GM19397 (cell line): ENCODE measurements at regions not wholly inside any gene's neighbourhood (a gene's known extent, or its start where the extent isn't known, plus 50 kb on each side); places are given as distances from the start of the nearest gene placed in this dataset.

Experiments
- ATAC-seq: cut with Tn5 transposase; IDR thresholded peaks from one replicate; pipeline ENCODE4 v1.9.1; 2021; ENCODE audit warnings: mild to moderate bottlenecking, moderate library complexity; ENCODE audit not compliant: unreplicated experiment

DNA sequence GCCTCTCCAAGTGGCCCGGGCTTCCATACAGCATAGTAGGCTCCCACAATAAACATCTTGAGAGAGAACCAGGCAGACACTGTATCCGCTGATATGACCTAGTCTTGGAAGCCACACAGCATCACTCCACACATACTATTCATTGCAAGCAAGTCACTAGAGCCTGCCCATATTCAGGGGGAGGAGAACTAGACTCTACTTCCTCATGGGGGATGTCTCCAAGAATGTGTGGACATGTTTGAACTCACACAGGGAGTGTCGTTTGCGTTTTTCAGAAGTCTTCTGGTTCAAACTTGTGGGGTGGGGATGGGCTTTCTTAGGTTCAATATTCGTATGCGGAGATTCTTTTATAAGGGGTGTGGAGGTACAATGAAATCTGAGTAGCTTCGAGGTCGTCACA, 232.6 kb upstream of the HABP2 start:
- ATAC-seq: no peak

DNA sequence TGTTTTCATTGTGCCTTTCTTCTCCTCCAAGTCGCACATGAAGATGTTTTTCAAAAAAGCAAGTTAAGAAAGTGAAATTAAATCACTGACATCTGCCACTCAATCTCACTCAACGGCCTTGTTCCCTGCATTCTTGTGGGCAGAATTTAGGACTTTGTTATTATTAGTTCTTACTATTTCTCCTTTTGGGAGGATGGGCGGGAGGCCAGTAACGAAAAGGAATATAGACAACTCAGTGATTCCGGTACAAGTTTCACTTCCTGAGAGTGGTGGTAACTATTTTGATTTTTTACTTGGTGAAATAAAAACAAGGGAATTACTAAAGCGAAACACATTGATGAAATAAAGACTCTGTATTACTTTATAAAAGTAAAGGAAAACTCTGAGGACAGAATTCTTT, 231.9 kb upstream of the HABP2 start:
- no peak for ATAC-seq

DNA sequence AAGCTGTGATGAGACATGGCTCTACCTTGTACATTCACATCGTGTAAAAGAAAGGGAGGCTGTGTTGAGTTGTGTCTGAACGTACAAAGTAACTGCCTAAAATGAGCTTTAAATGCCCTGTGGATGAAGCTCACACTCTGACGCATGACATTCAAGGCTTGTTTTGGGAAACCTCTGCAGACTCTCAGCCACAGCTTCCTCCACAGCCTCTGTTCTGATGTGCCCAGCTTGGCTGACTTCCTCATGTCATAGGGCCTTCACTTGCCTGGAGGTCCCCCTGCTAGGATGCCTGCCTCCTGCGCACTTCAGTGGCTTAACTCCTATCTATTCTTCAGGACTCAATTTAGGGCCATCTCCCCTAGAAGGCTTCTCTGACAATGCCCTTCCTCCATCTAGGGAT, 230.0 kb upstream of the HABP2 start:
- no peak for ATAC-seq

DNA sequence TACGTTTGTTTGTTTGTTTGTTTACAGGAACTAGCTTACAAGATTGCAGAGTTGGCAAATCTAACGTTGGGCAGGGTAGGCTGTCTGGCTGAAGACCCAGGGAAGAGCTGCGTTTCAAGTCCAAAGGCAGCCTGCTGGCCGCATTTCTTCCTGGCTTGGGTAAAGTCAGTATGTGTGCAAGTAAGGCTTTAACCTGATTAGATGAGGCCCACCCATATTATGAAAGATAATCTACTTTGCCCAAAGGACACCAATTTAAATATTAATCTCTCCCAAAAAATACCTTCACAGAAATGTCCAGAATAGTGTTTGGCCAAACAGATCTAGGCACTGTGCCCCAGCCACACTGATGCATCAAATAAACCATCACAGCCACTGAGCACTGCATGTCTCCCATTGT, 228.9 kb upstream of the HABP2 start:
- no peak for ATAC-seq

DNA sequence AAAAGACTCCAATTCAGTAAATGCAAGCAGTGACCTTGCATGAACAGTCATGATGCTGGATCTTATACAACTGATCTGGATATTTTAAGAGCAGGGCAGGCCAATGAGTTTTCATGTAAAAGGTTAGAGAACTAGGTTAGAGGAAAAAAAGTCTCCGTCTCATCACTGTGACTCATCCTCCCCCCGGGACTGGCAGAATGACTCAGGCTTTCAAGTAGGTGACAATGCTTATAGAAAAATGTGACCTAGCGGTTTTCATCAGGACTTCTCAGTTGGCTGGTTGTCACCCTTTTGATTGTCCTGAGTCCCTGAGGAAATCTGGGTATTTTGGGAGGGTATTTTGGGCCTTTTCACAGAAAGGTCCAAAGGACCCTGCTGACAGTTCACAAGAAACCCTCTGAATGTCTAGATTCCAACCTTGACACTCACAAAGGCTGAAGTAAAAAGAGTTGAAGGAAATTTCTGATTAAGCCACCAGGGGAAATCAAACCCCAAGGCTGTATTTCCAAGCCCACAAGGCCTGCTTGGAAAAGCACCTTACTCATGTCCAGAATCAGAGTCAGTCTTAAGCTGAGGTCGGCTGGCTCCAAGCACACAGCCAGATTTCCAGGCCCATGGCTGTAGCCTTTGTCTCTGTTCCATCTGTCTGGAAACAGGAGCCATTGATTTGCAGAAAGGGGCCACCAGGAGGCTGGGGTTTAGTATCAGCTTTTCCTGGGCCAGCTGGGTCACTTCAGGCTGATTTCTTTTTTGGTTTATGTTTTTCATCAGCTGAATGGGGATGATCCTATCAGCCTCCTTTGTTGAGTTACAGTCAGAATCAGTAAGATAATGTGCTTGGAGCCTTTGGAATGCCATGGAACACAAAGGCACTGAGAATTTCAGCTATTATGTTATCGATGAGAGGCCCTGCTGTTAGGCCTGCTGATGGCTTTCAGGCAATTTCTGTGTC, 226.4 kb upstream of the HABP2 start:
- ATAC-seq: peak; percentile 64

DNA sequence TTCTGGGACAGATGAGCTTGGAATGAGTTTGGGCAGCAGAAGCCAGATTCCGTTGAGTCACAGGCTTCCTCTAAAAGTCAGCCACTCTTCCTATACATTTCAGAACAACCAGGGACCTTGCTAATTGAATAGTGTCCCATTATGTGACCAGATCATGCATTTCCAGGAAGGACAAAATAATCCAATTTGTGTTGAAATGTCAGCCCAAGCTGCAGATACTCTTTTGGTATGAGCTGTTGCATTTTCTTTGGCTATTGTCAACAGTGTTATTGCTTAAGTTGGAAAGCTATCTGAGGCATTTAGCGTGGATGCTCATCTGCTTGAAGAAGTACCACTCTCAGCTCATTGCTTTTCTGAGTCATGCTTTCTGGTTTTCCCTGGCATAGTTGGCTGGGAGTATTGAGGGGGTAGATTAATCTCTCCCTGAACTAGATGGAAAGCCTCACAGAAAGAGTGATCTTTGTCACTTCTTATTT, 223.7 kb upstream of the HABP2 start:
- no peak for ATAC-seq

DNA sequence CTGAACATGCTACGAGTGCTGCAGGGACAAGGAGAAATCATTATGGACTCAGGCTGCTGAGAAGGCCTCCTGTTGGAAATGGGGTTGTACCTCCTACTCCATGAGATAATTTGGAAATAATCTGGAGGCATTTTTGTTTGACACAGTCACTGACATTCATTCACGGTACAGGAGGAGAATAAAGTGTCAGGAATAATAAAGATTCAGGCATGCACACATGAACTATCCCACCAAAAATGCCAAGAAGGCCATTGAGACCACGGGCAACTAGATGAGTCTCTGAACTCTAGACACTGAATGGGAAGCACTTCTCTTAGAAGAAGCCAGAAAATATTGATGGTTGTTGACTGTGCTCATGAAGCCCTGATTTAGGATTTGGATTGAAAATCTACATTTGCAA, 220.9 kb upstream of the HABP2 start:
- no peak for ATAC-seq

DNA sequence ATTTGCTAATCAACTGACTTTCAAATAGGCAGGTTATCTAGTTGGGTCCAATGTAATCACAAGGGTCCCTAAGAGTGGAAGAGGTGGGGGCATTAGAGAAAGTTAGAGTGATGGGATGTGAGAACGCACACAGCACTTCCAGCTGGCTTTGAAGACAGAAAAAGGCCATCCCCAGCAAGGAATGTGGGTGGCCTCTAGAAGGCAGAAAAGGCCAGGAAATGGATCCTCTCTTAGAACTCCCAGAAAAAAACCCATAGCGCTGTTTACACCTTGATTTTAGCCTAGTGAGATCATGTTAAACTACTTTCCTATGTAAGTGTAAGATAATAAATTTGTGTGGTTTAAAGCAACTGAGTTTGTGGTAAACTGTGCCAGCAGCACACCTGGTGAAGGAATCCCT, 219.5 kb upstream of the HABP2 start:
- no peak for ATAC-seq

DNA sequence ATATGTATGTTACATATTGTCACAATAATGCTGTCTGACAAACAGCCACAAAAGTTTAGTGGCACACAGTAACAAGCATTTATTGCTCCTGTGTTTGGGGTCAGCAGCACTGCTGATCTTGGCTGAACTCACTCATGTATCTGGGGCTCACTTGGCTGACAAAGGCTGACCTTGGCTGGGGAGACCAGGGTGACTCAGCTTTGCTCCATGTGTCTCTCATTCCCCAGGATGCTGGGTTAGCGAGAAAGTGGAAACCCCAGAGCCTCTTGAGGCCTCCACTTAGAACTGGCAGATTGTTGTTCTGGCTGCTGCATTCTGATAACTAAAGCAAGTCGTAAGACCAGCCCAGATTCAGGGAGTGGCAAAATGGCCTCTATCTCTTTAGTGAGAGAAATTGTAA, 217.3 kb upstream of the HABP2 start:
- ATAC-seq: no peak

DNA sequence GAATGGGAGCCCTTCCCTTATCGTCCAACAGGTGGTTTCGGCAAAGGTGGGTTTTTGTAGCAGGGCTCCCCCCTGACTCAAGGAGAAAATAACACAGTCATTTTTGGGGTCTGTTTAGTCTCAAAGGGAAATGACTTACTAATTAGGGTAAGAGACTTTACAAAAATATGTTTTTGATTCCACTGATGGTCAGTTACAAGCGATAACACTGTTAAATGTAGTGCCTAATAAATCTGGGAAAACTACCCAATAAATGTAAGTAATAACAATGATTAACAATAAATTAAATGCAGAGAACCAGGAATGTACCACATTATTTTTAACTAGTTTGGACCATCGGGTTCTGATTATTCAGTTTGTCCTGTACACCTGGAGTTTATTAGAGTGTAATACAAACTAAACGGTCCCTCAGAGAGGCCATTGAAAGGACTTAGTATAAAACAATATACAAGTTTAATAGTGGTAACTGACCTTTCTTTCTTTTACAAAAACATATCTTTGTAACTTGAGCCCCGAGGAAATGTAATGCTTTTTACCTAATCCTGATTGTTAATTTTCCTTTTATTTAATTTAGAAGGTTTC, 216.2 kb upstream of the HABP2 start:
- no peak for ATAC-seq

DNA sequence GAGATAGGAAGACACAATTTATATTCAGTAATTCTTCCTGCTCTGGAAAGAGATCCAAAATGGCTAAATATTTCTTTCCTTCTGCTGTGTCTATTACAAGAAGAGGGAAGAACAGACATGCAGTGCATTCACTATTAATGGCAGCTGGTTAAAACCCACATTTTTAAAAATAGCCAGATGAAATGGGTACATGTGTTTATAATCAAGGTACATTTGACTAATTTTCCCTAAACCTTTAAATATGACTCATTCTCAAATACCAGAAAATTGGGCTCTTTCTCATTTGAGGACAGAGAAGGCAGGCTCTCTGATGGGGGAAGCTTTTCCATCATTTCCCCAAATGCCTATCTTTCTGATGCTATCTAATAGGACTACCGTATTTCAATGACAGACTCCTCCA, 215.7 kb upstream of the HABP2 start:
- no peak for ATAC-seq

DNA sequence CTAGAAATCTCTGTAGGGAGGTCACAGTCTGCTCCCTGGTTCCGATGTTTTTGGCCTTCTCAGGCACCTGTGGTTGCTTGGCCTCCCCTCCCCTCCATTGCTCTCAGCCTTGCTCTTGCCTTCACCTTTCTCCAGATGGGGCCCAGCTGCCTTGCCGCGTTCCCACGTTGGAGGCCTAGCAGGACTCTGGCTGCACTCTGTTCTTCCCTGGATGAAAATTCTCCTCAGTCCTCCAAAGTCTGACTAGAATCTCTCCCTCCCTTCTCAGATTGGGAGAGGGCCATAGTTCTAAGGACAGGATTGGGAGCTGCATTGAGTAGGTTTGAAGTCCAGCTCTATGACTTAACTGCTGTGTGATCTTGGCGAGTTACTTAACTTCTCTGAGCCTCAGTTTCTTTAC, 213.7 kb upstream of the HABP2 start:
- no peak for ATAC-seq

DNA sequence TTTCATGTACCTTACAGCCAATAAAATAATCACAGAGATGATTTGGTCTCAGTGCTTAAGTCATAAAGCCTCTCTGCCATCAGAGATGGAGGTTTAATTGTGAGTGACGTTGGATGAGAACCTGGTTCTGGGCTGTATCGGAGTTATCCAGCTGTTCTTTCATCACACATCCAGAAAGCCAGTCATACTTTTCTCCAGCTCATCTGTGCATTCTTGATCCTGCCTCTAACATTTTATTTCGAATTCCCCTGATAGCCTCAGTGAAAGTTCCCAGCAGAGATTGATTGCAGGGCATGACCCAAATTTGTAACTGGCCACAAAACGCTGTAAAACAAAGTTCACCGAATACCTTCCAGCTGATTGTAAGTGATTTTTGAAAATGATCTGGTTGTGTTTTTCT, 212.6 kb upstream of the HABP2 start:
- ATAC-seq: no peak

DNA sequence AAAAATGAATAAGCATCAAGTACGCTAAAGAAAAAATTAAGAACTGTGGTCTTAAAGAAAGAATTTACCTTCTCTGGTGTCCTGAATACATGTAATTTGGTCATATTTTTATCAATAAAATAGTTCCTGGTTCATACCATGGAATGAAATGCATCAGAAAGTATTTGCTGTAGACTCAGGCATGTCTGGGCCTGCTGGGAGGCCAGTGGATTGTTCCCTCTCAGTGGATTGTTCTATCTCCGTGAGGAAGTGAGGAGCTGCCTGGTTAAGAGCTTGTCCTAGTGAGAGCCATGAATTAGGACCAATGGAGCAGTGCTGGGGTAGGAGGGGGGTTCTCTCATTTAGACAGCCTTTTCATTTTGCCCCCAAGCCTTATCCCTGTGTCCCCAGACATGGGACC, 211.7 kb upstream of the HABP2 start:
- no peak for ATAC-seq

DNA sequence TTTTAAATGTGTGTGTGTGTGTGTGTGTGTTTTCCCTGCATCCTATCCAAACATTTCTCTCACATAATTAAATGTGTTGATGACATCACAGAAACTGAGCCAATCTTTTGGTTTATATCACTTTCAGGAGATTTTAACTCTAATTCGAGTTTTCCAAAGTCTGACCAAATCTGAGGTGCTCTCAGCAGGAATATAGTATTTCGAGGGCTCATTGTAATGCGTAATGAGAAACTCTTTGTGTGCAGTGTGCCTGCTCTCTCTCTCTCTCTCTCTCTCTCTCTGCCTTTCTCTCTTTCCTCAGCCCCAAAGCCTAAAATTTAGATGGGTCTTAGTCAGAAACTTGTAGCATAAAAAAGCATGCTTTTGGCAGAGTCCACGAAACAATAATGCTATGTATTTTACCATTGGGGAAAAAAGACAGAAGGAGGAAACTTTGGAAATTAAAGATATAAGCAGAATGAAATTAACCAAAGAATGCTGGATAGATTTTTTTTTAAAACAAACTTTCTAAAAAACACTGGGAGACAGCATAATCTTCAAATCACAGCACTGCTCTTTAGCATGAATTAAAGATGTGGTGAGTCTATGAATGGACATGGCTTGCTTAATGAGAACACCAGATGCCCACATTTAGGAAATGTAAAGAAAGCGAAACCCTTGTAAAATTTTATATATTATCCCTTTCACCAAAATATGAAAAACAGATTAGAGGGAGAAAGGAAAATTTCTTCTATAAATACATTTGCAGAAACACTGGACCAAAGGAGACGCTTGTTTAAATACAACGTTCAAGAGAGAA, 206.8 kb upstream of the HABP2 start:
- no peak for ATAC-seq

DNA sequence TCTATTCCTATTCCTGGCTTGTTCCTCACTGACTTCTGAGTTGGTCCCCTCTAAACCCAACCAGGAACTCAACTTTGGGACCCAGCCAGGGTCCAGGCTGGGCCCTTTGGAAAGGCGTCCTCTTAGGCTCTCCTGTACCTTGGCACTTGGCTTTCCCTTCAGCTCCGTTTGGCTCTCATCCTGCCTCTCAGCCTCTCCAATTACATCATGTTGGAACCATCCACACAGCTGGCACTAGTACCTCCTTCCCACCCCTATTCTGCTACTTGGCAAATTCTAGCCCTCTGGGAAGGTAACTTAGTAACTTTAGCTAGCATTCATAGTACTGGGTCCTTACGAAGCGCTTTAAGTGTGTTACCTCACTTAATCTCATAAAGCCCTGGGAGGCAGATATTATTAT, 205.3 kb upstream of the HABP2 start:
- no peak for ATAC-seq

DNA sequence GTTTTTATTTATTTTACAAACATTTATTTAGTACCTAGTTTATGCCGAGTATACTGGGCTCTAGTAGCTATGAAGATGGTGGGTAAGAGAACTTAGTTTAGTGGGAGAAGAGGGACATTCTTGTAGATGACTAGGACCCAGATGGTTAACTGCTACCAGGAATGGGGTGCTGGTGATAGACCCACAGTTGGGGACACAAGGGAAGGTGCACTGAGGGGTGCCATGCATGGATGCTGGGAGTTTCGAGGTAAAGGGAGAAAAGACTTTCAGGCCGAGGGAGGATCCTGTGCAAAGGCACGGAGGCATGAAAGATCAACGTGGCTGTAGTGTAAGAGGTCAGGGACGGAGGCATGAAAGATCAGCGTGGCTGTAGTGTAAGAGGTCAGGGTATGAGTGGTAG, 204.2 kb upstream of the HABP2 start:
- ATAC-seq: no peak

DNA sequence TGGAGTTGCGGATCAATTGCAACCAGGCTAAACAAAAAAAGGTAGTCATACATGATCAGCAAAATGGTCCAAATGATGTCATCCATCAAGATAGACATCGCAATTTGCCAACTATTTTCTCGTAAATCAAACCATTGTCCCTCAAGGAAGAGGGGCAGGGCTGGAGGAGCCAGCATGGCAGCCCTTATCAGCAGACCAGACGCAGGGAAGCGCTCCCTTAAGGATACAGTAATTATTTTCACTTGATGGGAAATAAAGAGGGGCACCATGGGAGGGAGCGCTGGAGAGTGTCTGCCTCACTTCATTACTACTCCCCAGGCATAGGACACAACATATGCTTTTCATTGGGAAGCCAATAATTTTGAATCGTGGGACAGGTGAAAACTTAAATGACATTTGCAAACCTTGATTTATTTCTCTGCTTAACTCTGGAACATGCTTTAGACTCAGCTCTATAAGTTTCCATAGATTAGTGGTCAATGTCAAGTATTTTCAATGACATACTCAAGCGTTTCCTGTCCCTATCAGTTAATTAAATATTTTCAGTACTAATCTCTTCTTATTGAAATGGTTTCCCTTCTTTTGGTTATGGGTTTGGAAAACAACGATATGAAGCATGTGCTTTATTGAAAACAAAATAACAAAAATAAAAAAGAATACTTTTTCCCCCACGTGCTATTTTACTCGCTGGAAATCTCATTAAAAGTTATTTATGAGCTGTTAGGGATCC, 202.4 kb upstream of the HABP2 start:
- ATAC-seq: no peak

DNA sequence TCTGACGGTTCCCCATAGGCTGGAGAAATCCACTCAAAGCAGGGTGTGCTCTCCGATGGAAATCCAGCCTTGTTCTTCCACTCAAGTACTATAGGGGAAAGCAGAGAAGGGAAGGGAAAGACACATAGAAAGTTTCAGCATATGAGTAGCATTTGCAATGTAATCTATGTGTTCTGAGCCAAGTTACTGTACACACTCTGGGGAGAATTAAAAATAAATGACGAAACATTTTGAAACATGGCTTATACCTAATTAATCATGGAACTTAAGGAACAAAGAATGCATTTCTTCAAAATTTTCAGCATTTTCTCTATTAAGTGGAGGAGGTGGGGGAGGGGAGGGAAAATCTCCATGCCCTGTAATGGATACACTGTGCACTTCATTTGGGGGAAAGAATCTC, 198.1 kb upstream of the HABP2 start:
- ATAC-seq: no peak

DNA sequence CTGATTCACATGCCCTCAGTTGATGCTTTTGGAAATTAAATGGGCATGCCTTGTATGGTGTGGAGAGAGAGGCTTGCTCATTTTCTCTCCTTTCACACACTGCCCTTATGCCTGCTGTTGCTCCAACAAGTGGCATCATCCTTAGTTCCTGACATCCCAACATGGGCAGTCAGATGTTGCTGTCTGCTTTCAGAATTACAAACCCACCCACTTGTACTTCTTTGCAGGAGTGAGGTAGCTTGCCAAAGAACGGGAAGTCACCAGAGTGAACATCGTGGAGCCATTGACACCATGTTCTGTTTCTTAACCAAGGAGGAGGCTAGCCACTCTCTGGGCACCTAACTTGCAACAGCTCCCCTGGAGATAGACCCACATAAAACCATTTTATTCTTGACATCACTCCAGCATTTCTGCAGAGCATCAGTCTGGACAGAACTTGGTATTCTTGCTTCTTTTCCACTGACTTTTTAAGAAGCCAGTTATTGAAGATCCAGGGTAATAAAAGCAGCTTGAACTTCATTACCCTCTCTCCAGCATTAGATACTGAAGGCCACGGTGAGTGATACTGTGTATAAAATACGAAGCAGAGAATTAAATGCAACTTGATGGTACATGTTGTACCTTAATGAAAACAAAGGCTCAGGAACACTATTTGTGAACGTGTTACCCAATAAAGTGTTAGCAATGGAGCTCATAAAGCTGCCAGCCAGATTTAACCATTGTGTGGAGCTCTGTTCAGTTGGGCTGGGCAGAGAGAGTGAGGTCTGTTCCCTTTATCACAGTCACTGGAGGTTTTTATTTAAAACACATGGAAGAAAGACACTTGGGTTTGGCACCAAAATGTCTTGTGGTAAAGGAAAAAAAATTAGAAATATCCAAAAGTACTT, 195.8 kb upstream of the HABP2 start:
- ATAC-seq: no peak
